Stimulated activated CD4-positive, alpha-beta T cell treated with anti-CD3 and anti-CD28 coated beads, TNF-alpha, amount 100 ng/mL, for 1 hour (primary cell): ENCODE measurements at regions not wholly inside any gene's neighbourhood (a gene's known extent, or its start where the extent isn't known, plus 50 kb on each side); places are given as distances from the start of the nearest gene placed in this dataset.
"Not testable (repeated sequence)": the region's sequence is repeated elsewhere in the genome, so short reads cannot be mapped to it uniquely, and the experiment has no call there.

ENCODE experiments used
- DNase-seq, 3 donors: peaks; one replicate each; pipeline ENCODE4 v3.0.0-alpha.2; 2020; ENCODE audit warnings: low read depth in 3 of 3, low spot score in 1 of 3

GRCh38 chr7:136260591-136260990, 283.4 kb upstream of the MTPN start:
- not testable (repeated sequence) for DNase-seq

GRCh38 chr7:136259074-136259473, 281.9 kb upstream of the MTPN start:
- DNase-seq = no peak

GRCh38 chr7:136256491-136256890, 279.3 kb upstream of the MTPN start:
- no peak for DNase-seq

GRCh38 chr7:136254148-136254547, 277.0 kb upstream of the MTPN start:
- no peak for DNase-seq

- DNase-seq = no peak
These were observed 274.7 kb upstream of the MTPN start for GRCh38 chr7:136251826-136252225.

GRCh38 chr7:136247211-136247610, 270.1 kb upstream of the MTPN start:
- DNase-seq = no peak

GRCh38 chr7:136245327-136246004, 268.3 kb upstream of the MTPN start:
- DNase-seq = no peak

GRCh38 chr7:136234040-136234439, 256.9 kb upstream of the MTPN start:
- DNase-seq = no peak

- DNase-seq = no peak
These were observed 253.1 kb upstream of the MTPN start for GRCh38 chr7:136230210-136230609.

GRCh38 chr7:136229790-136230189, 252.6 kb upstream of the MTPN start:
- DNase-seq = no peak

GRCh38 chr7:136228171-136228570, 251.0 kb upstream of the MTPN start:
- DNase-seq = no peak

- DNase-seq = no peak
These were observed 237.2 kb upstream of the MTPN start for GRCh38 chr7:136214356-136214755.

- no peak for DNase-seq
These were observed 235.9 kb upstream of the MTPN start for GRCh38 chr7:136213012-136213411.

- DNase-seq = no peak
These were observed 233.5 kb upstream of the MTPN start for GRCh38 chr7:136210664-136211063.

- DNase-seq = no peak
These were observed 232.9 kb upstream of the MTPN start for GRCh38 chr7:136210079-136210478.

- DNase-seq = no peak
These were observed 228.8 kb upstream of the MTPN start for GRCh38 chr7:136205956-136206355.

GRCh38 chr7:136198168-136198567, 221.0 kb upstream of the MTPN start:
- DNase-seq = no peak

- DNase-seq = no peak
These were observed 217.7 kb upstream of the MTPN start for GRCh38 chr7:136194878-136195277.

GRCh38 chr7:136193940-136194339, 216.8 kb upstream of the MTPN start:
- no peak for DNase-seq

- DNase-seq = no peak
These were observed 212.4 kb upstream of the MTPN start for GRCh38 chr7:136189506-136189998.

GRCh38 chr7:136186281-136186680, 209.1 kb upstream of the MTPN start:
- no peak for DNase-seq

GRCh38 chr7:136184719-136185118, 207.6 kb upstream of the MTPN start:
- DNase-seq = no peak

GRCh38 chr7:136183981-136184380, 206.8 kb upstream of the MTPN start:
- DNase-seq = no peak
